GM21423 (cell line): ENCODE measurements at regions not wholly inside any gene's neighbourhood (a gene's known extent, or its start where the extent isn't known, plus 50 kb on each side); places are given as distances from the start of the nearest gene placed in this dataset.
"Not testable (repeated sequence)": the region's sequence is repeated elsewhere in the genome, so short reads cannot be mapped to it uniquely, and the experiment has no call there.

Experiments used
- ATAC-seq: cut with Tn5 transposase; IDR thresholded peaks from one replicate; pipeline ENCODE4 v1.9.1; 2021; ENCODE audit warnings: mild to moderate bottlenecking, moderate library complexity; ENCODE audit not compliant: unreplicated experiment

DNA sequence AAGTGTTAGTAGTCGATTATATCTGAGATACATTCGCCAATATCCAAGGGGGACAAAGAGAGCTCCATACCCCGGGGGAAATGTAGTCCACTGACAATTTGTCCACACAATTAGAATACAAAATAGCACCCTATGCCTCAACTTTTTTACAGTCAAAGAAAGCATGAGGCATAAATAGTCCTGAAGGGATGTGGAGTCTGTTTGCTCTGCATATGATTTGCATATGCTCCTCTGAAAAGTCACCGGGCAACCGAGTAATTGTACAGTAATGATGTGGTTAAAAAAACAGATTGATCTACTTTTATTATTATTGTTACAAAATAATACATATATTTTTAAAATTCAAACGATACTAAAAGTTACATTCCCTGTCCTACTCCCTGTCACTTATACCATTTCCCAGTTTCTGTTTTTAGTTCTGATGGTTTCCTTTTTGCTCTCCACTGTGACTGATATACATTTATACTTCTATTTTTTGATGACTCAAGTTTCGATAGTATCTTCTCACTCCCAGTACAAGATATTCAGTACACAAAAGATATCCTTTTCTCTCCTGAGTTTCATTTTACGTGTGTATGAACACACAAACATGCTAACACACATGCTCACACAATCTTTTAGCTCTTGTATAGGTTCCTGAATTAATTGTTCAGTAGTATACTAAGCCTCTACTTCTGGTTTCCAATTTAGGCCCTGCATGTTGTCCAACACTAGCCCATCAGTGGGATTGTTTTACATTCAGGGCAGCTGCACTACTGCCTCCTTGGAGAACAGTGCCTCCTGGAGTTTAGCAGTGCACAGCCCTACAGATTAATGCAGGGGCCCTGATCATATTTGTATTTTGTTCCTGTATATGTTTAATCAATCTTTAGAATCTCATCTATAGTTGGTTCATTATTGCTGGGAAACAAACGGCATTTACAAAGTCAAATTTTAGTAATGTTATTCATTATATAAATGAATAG is 130.9 kb downstream of the TES start:
- ATAC-seq, result no peak

DNA sequence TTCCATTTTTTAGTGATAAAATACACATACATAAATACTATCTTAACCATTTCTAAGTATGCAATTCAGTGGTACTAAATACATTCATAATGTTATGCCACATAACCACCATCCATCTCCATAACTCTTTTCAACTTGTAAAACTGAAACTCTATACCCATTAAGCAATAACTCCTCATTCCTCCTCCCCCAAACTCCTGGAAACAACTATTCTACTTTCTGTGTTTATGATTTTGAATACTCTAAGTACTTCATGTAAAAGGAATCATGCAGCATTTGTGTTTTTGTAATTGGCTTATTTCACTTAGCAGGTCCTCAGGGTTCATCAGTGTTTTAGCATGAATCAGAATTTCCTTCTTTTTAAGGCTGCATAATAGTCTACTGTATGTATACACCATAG is 131.8 kb downstream of the TES start:
- ATAC-seq, result no peak

DNA sequence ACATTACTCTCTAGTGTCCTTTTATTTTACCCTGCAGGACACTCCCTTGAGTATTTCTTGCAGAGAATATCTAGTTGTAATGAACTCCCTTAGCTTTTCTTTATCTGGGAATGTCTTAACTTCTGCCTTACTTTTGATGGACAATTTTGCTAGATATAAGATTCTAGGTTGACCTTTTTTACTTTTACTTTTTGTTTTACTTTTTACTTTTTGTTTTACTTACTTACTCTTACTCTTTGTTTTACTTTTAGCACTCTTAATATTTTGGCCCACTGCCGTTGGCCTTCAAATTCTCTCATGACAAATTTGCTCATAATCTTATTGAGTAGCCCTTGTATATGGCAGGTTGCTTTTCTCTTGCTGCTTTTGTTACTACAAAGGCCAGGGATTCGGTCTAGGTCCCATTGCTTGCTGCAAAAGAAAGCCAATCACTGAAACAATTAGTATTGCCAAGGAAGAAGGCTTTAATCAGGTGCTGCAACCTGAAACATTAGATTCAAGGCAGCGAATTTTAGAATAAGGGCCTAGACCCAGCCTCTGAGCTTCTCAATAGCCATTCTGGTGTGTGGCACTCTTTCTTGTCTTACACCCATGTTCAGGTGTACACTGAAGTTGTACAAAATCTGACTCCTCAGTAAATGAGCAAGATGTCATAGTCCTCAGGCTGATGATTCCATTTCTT is 137.0 kb downstream of the TES start:
- ATAC-seq, result no peak

DNA sequence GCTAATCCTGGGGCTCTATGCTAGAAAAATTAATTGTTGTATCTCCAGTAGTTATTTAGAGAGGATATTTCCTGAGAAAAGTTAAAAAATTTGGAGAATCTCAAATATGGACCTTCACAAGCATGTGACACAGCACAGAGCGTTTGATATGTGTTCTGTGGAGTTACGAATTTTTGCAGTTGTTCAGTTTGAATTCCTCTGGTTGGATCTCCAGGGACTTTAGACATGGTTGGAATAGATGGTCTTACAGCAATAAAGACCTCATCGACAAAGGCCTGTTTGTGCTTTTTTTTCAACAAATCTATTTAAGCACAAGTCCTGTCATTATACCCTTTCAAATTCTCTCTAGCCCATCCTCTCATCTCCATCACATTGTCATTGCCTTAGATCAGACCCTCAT is 138.0 kb downstream of the TES start:
- ATAC-seq, result no peak

DNA sequence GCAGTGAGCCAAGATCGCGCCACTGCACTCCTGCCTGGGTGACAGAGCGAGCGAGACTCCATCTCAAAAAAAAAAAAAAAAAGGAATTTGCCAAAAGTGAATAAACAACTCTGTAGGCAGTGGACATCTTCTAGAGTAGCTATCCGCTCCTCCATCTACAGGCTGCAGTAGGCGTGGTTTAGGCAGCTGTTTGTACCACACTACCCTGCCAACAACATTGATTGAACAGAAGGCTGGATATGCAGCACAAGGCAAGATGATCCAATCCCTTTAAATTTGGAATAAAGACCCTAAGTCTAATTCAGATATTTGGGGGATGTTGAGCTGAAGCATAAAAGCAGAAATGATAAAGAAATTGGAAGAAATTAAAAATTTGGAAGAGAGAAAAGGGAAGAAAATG is 141.6 kb downstream of the TES start:
- no peak for ATAC-seq

DNA sequence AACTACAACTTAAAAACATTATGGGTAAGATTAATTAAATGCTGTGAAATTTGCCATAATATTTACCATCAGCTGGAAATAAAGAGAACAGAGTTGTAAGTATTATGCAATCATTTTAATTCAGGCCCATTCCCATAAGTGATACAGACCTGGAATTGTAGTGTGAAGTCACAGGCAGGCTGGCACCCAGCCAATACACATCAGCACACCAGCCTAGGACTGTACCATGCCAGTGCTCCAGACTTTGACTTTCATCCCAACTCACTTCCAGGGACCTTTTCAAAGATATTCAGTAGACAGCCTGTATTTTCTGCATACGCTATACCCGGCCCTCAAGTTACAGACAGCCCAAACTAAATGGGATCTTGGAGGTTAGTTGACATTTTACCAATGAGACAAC is 143.3 kb downstream of the TES start:
- ATAC-seq, result no peak

DNA sequence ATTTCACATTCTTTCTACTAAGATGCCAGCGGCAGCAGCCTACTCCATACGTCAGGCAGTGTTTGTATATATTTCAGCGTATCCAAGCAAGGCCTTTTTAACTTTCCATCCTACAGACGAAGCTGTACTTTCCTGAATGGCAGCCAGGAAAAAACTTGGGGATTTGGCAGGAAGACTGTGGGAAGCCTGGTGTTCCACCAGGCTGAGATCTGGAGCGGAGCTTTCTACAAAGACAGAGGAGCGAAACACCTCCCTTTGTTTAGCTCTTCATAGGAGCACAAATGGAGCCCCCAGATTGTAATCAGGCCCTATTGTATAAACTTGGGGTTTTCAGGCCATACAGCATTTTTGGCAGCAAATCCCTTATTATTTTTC is 143.8 kb downstream of the TES start:
- ATAC-seq, result no peak

DNA sequence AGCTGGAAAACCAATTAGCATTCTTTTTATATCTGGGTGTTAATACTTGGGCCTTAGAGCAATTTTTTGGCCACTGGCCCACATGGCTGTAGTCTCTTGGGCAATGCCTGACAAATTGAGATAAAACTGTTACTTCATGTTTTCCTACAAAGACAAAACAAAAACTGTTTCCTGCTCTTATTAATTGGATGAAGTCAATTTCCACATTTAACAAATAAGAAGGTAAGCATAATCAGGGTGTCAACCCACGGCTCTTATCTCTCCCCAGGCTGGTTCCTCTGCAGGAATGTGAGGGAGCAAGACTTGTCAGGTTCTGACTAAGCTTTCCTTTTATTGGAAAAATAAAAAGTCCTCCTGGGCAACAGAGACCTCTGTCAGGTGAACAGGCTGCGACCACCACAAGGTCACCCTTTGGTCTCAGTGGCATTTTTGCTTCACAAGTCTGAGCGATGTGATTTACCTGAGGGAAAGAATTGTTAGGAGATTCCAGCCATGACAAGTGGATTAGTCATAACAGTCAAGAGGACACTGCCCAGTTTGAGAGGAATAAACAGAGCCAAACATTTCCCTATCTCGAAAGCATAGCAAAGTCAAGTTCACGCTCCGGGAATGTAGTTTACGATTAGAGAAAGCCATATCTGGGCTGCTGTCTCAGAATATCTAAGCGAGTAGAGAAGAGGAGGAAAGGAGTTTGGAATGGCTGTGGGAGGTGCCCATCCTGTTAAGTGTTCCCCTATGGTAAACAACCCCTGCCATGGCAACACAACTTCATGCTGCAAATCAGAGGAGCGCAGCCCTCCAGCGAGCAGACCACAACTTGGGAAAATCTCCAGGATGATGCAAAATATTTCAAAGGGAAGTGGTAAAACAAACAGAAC is 144.4 kb downstream of the TES start:
- no peak for ATAC-seq

DNA sequence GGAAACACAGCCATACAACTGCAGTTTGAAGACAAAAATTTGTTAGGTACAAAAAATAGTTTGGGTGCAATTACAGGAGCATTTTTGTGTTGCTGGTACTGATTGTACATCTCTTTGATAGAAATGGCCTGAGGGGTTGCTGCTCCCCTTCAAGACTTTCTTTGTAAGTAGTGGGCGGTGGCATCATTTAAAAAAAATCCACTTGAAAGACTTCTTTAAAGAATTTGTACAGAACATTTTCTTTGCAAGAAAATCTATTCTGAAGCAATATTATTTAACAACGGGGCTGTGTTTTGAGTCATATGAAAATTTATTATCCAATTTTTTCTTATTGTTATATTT is 144.1 kb upstream of the CAV2 start:
- ATAC-seq, result no peak

DNA sequence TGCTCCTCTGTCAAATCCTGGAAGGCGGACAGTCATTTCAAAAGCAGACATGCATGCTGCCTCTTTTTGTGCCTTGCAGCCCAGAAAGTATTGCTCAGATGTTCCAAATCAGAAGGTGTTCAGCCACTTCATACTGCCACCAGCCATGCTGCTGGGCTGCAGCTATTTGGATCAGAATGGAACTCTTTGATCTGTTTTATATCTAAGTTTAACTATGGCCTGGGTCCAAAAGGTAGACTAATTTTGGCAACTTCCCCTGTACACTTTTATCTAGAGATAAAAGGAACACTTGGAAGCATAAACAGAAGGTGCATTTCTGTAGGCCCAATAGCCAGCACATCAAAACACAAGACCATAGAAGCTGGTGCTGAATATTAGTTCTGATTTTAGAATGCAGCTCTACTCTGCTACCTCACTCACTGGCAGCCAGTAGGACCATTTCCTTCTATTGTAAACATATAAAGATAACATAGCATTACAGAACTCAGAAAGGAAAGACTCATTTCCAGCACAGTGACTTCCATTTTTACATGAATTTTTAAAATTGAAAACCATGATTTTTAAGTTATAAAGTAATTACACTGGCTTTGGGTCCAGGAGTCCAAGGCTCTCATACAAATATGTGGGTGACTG is 143.1 kb upstream of the CAV2 start:
- no peak for ATAC-seq

DNA sequence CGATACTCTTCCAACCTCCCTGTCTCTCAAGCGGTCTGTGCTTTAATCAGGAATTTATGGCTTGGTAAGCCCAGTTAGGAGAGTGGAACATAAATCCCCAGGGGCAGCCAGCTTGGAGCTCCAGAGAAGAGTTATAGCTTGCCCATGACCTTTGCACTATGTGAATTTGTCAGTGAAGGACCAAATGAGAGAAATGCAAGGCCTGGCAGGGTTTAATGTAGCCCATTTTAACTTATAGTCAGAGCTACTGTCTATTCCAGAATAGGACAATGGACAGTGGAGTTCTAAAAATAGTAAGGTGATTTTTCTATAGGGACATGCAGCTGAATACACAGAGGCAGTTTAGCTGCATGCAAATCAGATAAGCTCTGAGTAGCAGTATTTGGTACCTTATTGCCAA is 142.6 kb upstream of the CAV2 start:
- no peak for ATAC-seq

DNA sequence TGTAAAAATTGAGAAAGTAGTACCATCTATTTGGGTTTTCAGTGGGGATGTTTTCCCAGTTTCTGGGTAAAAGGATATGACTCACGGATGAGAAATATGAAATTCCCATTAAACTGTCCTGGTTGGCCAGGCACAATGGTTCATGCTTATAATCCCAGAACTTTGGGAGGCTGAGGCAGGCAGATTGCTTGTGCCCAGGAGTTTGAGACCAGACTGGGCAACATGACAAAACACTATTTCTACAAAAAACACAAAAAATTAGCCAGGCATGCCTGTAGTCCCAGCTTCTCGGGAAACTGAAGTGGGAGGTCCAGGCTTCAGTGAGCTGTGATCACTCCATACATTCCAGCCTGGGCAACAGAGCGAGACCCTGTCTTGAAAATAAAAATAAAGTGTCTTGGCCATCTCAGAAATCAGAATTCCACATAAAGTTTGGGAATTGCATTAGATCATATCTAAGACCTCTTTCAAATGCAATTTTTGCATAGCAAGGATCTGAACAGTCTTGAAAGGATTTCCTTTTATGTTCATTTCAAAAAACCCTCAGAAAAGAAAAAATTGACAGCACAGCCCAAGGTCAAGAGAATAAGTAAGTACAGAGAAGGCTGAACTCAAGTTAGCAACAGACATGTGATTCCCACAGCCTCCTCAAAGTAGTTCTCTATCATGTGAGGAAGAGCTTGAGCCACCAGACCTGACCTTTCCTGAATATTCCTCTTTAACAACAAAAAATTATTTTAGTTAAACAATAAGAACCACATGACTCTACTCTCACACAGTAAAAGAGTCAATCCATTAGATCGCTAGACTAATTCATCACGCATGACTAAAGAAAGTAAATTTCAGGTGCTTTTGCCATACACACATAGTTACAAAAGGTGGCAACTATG is 141.5 kb upstream of the CAV2 start:
- no peak for ATAC-seq

DNA sequence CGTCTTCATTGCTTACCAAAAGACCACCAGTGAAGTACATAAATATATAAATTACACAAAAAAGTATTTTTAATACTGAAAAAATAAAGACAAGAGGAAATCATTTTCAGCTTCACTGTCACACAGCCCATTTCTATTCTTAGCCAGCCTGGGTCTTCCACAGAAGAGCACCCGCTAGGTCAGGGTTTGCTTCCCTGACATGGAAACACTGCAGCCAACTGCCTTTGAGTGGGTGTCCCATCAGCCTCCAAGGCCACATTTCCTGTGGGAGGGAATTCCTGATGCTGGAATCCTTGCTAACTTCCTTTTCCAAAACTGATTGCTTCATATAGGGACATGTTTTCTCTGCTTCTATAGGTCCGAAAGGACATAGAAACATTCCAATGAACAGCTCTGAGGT is 137.8 kb upstream of the CAV2 start:
- ATAC-seq, result no peak

DNA sequence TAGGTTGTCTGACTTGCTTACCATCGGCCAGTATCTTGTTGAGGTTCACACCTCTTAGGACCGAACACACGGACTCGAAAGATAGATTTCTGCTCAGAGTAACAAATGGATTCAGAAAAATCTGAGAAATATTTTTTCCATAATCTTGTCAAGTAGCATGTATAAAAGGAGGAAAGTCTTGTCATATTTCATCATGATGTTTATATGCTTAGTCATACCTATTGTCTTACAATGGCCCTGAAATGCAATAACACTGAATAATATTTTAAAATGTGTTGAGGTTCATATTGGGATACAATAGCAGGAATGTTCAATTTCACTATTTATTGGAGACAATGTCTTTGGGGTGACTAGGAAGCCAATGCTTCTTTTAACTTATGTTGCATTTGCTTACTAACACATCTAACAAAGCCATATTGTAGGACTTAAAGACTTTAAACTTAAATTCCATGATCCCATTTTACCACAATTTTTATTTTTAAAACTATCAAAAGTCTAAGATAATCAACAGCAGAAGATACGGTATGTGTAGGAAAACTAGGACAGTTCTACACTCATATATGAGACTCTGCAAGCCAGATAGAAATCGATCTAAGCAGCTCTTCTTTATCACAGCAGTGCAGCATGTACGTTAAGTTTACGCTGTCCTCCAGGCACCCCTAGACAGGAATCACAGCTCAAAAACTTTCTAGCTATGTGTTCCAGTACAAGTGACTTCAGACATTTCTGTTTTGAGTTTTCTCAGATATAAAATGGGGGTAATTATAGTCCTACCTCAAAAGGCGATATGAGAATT is 135.7 kb upstream of the CAV2 start:
- no peak for ATAC-seq

DNA sequence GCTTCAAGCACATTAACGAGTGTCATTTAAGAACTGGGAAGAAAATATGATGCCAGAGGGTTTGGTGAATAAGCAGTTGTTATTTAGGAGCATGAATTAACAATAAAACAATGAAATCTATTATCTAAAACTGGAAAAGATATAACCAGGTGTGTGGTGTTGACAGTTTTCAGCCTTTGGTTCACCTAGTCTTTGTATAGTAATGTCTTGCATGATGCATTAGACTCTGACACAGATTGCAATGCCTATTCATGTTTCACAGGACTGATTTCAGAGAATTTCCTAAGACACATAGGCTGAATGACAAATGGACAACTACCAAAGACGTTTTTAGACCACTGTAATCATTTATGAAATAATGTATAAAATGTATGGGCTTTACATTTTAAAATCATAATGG is 135.1 kb upstream of the CAV2 start:
- ATAC-seq, result no peak

DNA sequence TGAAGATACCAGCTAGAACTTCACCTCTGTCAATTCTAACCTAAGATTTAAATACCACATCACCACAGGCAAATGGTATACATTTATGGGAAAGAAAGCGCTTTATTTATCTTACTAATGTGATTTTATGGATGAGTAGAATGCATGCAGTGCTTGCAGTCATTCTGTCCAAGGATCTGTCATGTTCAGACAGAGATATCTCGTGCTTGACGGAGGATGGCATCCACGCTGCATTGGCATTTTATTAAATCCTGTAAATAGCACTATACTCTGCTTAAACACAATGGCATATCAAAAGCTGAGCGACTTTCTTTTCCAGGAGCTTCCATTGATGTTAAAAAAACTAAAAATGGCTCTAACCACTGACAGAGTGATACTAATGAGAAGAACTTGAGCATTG is 133.7 kb upstream of the CAV2 start:
- no peak for ATAC-seq

DNA sequence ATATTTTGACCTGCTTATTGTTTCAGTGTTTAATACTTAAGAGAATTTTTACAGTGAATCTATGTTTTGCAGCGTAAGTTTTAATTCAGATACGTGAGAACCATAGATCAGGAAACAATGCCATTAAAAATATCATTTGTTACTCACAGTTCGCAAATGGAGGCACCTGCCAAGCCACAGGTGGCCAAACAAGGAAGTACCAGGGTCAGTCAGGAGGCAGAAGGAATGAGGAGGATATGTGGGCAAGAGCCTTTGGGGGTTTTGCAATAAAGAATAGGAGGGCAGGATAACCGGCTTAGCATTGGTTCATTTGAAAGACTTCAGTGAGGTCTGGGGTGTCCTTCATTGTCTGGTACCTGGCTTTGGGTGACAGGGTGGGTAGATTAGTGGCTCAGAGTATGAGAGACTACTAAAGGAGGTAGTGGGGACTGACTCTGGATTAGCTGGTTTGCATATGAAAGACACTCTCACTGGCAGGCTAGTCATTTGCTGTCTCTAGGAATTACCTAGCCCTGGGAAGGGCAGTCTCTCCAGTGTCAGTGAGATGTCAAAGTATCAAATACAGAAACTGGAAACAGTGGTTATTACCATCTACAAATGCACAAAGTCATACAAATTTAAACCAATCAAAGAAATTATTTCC is 132.2 kb upstream of the CAV2 start:
- no peak for ATAC-seq

DNA sequence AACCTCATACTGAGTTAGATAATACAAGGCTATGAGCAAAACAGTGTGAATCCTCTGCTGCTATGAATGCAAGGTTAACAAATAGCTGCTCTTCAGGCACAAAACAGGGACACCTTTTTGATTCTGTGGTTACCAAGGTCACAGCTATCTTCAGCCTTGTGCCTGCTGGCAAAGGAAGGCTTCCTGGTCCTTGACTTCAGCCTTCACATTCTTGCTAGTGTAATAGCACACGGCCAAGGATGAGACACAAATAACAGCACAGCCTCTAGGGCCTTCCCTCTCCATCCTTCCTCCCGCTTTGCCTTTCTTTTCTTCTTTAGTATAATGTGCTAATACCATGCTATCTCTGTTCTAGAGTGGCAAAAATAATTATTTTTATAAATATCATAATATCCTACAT is 130.6 kb upstream of the CAV2 start:
- ATAC-seq, result no peak

DNA sequence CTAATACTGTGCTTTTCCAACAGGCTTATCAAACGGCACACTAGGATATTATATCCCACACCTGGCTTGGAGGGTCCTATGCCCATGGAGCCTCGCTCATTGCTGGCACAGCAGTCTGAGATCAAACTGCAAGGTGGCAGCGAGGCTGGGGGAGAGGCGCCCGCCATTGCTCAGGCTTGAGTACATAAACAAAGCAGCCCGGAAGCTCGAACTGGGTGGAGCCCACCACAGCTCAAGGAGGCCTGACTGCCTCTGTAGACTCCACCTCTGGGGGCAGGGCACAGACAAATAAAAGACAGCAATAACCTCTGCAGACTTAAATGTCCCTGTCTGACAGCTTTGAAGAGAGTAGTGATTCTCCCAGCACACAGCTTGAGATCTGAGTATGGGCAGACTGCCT is 128.0 kb upstream of the CAV2 start:
- ATAC-seq, result not testable (repeated sequence)
